H1 (cell line): ENCODE measurements at regions not wholly inside any gene's neighbourhood (a gene's known extent, or its start where the extent isn't known, plus 50 kb on each side); places are given as distances from the start of the nearest gene placed in this dataset.

Experiments used
- CTCF ChIA-PET: fragments of 300-600 bp; sonication (Branson Sonifier 250); formaldehyde crosslinking; loops from one replicate; lab custom pipeline; 2021; ENCODE audit not compliant: partially characterized antibody; lab: Charles Lee
- POLR2A ChIA-PET: fragments of 300-600 bp; sonication (Branson Sonifier 250); formaldehyde crosslinking; loops from one replicate; lab custom pipeline; 2021; ENCODE audit warnings: inconsistent platforms; ENCODE audit not compliant: partially characterized antibody; lab: Charles Lee
- DNase-seq, 2 experiments: peaks; one replicate each; pipeline versions ENCODE4 v3.0.0 to v3.0.0-alpha.2; 2010 to 2022; ENCODE audit warnings: low spot score in 2 of 2, low read depth in 1 of 2, mixed read lengths in 1 of 2
- FAIRE-seq: peaks from 2 replicates; lab custom pipeline; 2011; peaks lifted over from hg19 to GRCh38; lab: Jason Lieb, UNC
- H2AFZ ChIP-seq: 2 replicates; pipeline ENCODE4 v1.8.1; 2012; ENCODE audit warnings: low read length, inconsistent platforms
- H2AK5ac ChIP-seq: 2 replicates; pipeline ENCODE4 v1.6.1; 2013; ENCODE audit warnings: low read depth, low read length
- H2BK120ac ChIP-seq: replicated peaks from 2 replicates; pipeline ENCODE3; 2013; ENCODE audit warnings: low read depth, low read length, inconsistent platforms
- H2BK12ac ChIP-seq: 2 replicates; pipeline ENCODE4 v1.6.1; 2013; ENCODE audit warnings: low read depth, low read length
- H2BK15ac ChIP-seq: 2 replicates; pipeline ENCODE4 v1.6.1; 2013; ENCODE audit warnings: low read length
- H2BK20ac ChIP-seq: 2 replicates; pipeline ENCODE4 v1.6.1; 2013; ENCODE audit warnings: low read length
- H2BK5ac ChIP-seq: 2 replicates; pipeline ENCODE4 v1.6.1; 2013; ENCODE audit warnings: low read depth, low read length
- H3K14ac ChIP-seq: 2 replicates; pipeline ENCODE4 v1.6.1; 2013; ENCODE audit warnings: inconsistent platforms; ENCODE audit not compliant: insufficient read length
- H3K18ac ChIP-seq: 2 replicates; pipeline ENCODE4 v1.6.1; 2013; ENCODE audit warnings: low read length; ENCODE audit errors: extremely low read depth
- H3K23ac ChIP-seq: 2 replicates; pipeline ENCODE4 v1.6.1; 2013; ENCODE audit warnings: inconsistent platforms; ENCODE audit not compliant: insufficient read length
- H3K23me2 ChIP-seq: 2 replicates; pipeline ENCODE4 v1.6.1; 2013; ENCODE audit warnings: low read depth, low read length
- H3K27ac ChIP-seq: 2 replicates; pipeline ENCODE4 v1.6.1; 2011; ENCODE audit warnings: low read depth, low read length, inconsistent platforms
- H3K27me3 ChIP-seq, 4 experiments: replicated peaks in 1 of 4; 1 replicate in 1 of 4; 2 replicates in 3 of 4; pipeline versions ENCODE4 v1.6.1 to v1.8.1; 2011 to 2013; ENCODE audit warnings: low read length in 3 of 4, mild to moderate bottlenecking in 3 of 4, inconsistent platforms in 2 of 4, mixed read lengths in 2 of 4, moderate library complexity in 1 of 4; ENCODE audit not compliant: control insufficient read depth in 3 of 4, insufficient read depth in 3 of 4; ENCODE audit errors: extremely low read depth in 1 of 4
- H3K36me3 ChIP-seq, 4 experiments: 2 replicates each; pipeline versions ENCODE4 v1.6.1 to v1.8.1; 2011 to 2013; ENCODE audit warnings: mild to moderate bottlenecking in 4 of 4, low read length in 3 of 4, moderate library complexity in 2 of 4, control low read depth in 1 of 4, inconsistent platforms in 1 of 4; ENCODE audit not compliant: insufficient read depth in 4 of 4, control insufficient read depth in 2 of 4
- H3K4ac ChIP-seq: replicated peaks from 2 replicates; pipeline ENCODE3; 2013; ENCODE audit warnings: low read length, low read depth, mixed read lengths, inconsistent platforms; ENCODE audit not compliant: insufficient read length
- H3K4me1 ChIP-seq, 4 experiments: replicated peaks in 1 of 4; 1 replicate in 1 of 4; 2 replicates in 3 of 4; pipeline versions ENCODE4 v1.6.1 to v1.8.1; 2011 to 2013; ENCODE audit warnings: low read length in 3 of 4, inconsistent platforms in 2 of 4, mixed read lengths in 1 of 4; ENCODE audit not compliant: insufficient read depth in 4 of 4, control insufficient read depth in 3 of 4
- H3K4me2 ChIP-seq, 2 experiments: 2 replicates each; pipeline versions ENCODE4 v1.6.1 to v1.8.1; 2011 to 2013; ENCODE audit warnings: low read depth in 2 of 2, low read length in 2 of 2, control low read depth in 1 of 2, inconsistent platforms in 1 of 2, mild to moderate bottlenecking in 1 of 2; ENCODE audit not compliant: insufficient read depth in 1 of 2
- H3K4me3 ChIP-seq, 4 experiments: fragments of 200-600, 300-600 bp in 1 of 4; sonication (generic), shearing (Covaris generic), sonication (Bioruptor Twin) in 1 of 4; 2 replicates each; pipeline versions ENCODE4 v1.5.1 to v1.8.1; 2011 to 2016; ENCODE audit warnings: low read length in 4 of 4, low read depth in 3 of 4, control low read depth in 2 of 4, inconsistent platforms in 2 of 4, mild to moderate bottlenecking in 2 of 4, mixed read lengths in 1 of 4, moderate library complexity in 1 of 4; ENCODE audit not compliant: insufficient read depth in 2 of 4; ENCODE audit errors: extremely low read depth in 1 of 4
- H3K56ac ChIP-seq: replicated peaks from 2 replicates; pipeline ENCODE3; 2013; ENCODE audit warnings: low read depth, mild to moderate bottlenecking, mixed read lengths, low read length, inconsistent platforms; ENCODE audit not compliant: insufficient read length
- H3K79me1 ChIP-seq: 2 replicates; pipeline ENCODE4 v1.6.1; 2013; ENCODE audit warnings: low read depth, low read length, control low read depth
- H3K79me2 ChIP-seq, 2 experiments: 2 replicates each; pipeline versions ENCODE4 v1.6.1 to v1.8.1; 2012 to 2013; ENCODE audit warnings: low read length in 2 of 2, mild to moderate bottlenecking in 2 of 2, inconsistent platforms in 1 of 2; ENCODE audit not compliant: insufficient read depth in 2 of 2, control insufficient read depth in 1 of 2
- H3K9ac ChIP-seq, 4 experiments: replicated peaks in 1 of 4; 1 replicate in 1 of 4; 2 replicates in 3 of 4; pipeline versions ENCODE4 v1.6.1 to v1.8.1; 2011 to 2013; ENCODE audit warnings: low read depth in 3 of 4, low read length in 3 of 4, control low read depth in 2 of 4, mild to moderate bottlenecking in 2 of 4, moderate library complexity in 2 of 4, inconsistent platforms in 1 of 4; ENCODE audit errors: extremely low read depth in 1 of 4
- H3K9me3 ChIP-seq, 2 experiments: 2 replicates each; pipeline versions ENCODE4 v1.6.1 to v1.8.1; 2012 to 2013; ENCODE audit warnings: mild to moderate bottlenecking in 2 of 2, moderate library complexity in 2 of 2, control low read depth in 1 of 2, inconsistent platforms in 1 of 2, low read depth in 1 of 2, low read length in 1 of 2, mixed read lengths in 1 of 2; ENCODE audit not compliant: insufficient read depth in 2 of 2
- H4K20me1 ChIP-seq, 2 experiments: replicated peaks in 1 of 2; 2 replicates each; pipeline versions ENCODE3 to v1.8.1; 2011 to 2013; ENCODE audit warnings: inconsistent platforms in 2 of 2, low read length in 2 of 2, mild to moderate bottlenecking in 1 of 2; ENCODE audit not compliant: insufficient read depth in 2 of 2, control insufficient read depth in 1 of 2
- H4K5ac ChIP-seq: 2 replicates; pipeline ENCODE4 v1.6.1; 2013; ENCODE audit warnings: low read length, low read depth, mixed read lengths, inconsistent platforms; ENCODE audit not compliant: insufficient read length
- H4K8ac ChIP-seq: 2 replicates; pipeline ENCODE4 v1.8.0; 2013; ENCODE audit warnings: mild to moderate bottlenecking, moderate library complexity, low read length, inconsistent platforms; ENCODE audit not compliant: insufficient read depth; ENCODE audit errors: extremely low read depth
- H4K91ac ChIP-seq: replicated peaks from 2 replicates; pipeline ENCODE3; 2013; ENCODE audit warnings: low read length, mixed read lengths, inconsistent platforms; ENCODE audit not compliant: insufficient read length
- E2F6 ChIP-seq: IDR thresholded peaks from 2 replicates; pipeline ENCODE4 v1.6.1; 2012; ENCODE audit warnings: inconsistent platforms
- PHF8 ChIP-seq: fragments of 200-600 bp; sonication (generic); conservative IDR thresholded peaks from 2 replicates; pipeline ENCODE4 v1.7.1; 2012; ENCODE audit warnings: low read depth, mild to moderate bottlenecking, inconsistent platforms, low read length, moderate library complexity
- TBP ChIP-seq: IDR thresholded peaks from 2 replicates; pipeline ENCODE4 v1.6.1; 2011; ENCODE audit warnings: low read depth, low read length, improper control_type of control experiment
- WGBS, 2 experiments: shearing (Covaris generic) in 1 of 2; methylation state at CpG; one replicate each; pipeline versions ENCODE4 v1.1.6 to v1.1.7; 2013 to 2015; ENCODE audit warnings: low lambda C conversion rate in 2 of 2, mixed read lengths in 2 of 2, inconsistent platforms in 1 of 2, low coverage in 1 of 2, missing lambda C conversion rate in 1 of 2; ENCODE audit not compliant: insufficient replicate concordance in 2 of 2, insufficient coverage in 1 of 2, insufficient read length in 1 of 2; ENCODE audit errors: extremely low coverage in 1 of 2, missing lambda C conversion rate in 1 of 2; 5-methylcytosine and 5-hydroxymethylcytosine counted together

- Histone ChIP-seq H3K79me1 (no peaks in the 10 kb centered on the region), H4K91ac (no peak overlapping the region), H3K23ac (no peak overlapping the region), H3K4me1 (no peaks in the 10 kb centered on the region), H3K23me2 (no peaks in the 10 kb centered on the region), H2BK20ac (no peak overlapping the region), H2BK5ac (no peak overlapping the region), H3K79me2 (no peaks in the 10 kb centered on the region), H3K14ac (no peak overlapping the region), H3K27ac (no peak overlapping the region), H2AK5ac (no peak overlapping the region), H2BK15ac (no peak overlapping the region), H3K36me3 (no peaks in the 10 kb centered on the region), H3K4ac (no peak overlapping the region), H4K5ac (no peak overlapping the region), H2BK120ac (no peak overlapping the region), H3K4me2 (no peak overlapping the region), H2AFZ (no peak overlapping the region), H3K4me3 (no peak overlapping the region), H4K20me1 (no peaks in the 10 kb centered on the region), H3K9ac (no peak overlapping the region), H3K27me3 (no peaks in the 10 kb centered on the region), H3K18ac (no peak overlapping the region), H3K56ac (no peak overlapping the region), H3K9me3 (no peaks in the 10 kb centered on the region), H4K8ac (no peak overlapping the region), H2BK12ac (no peak overlapping the region)
- POLR2A ChIA-PET, result no interaction called here
- DNase-seq, result no peak
- no peak for FAIRE-seq
- WGBS, 2 experiments, result 93% methylated on average over 5 of the region's 5 CpGs; no CpG with 5 or more reads in 1 of the 2 experiments
- TF ChIP-seq TBP, result no peak
- no peak for TF ChIP-seq PHF8
- TF ChIP-seq E2F6, result no peak
- CTCF ChIA-PET, result interaction anchor here (0.9 to 1.3 kb wide), 2 partner anchors 14 to 18 kb away, joined by 3 read pairs; no protein-coding TSS in a partner anchor
Observed at GRCh38 chr1:116284819-116285390, 88.1 kb upstream of the ATP1A1 start.
